Esophagus squamous epithelium (tissue), 5 donors: ENCODE measurements at regions not wholly inside any gene's neighbourhood (a gene's known extent, or its start where the extent isn't known, plus 50 kb on each side); places are given as distances from the start of the nearest gene placed in this dataset.

Experiments used
- DNase-seq: peaks from one replicate; lab custom pipeline; 2025; lab: John Stamatoyannopoulos, UW
- H3K27ac ChIP-seq, 4 donors: fragments of 200-600 bp; sonication (generic); one replicate each; pipeline ENCODE4 v1.5.1; 2016 to 2019; ENCODE audit warnings: mild to moderate bottlenecking in 1 of 4
- H3K27me3 ChIP-seq, 4 donors: fragments of 200-600 bp; sonication (generic); 1 replicate in 3 of 4; 2 replicates in 1 of 4; pipeline versions ENCODE4 v1.5.1 to v1.6.0; 2017 to 2021; ENCODE audit warnings: antibody characterized with exemption in 1 of 4
- H3K36me3 ChIP-seq, 3 donors: fragments of 200-600 bp; sonication (generic); one replicate each; pipeline ENCODE4 v1.5.1; 2016 to 2019
- H3K4me1 ChIP-seq, 3 donors: fragments of 200-600 bp; sonication (generic); one replicate each; pipeline ENCODE4 v1.5.1; 2017 to 2019
- H3K4me3 ChIP-seq, 4 donors: fragments of 200-600 bp; sonication (generic); 1 replicate in 3 of 4; 2 replicates in 1 of 4; pipeline ENCODE4 v1.5.1; 2016 to 2019; ENCODE audit warnings: mild to moderate bottlenecking in 2 of 4, moderate library complexity in 1 of 4
- H3K9me3 ChIP-seq, 3 donors: fragments of 200-600 bp; sonication (generic); one replicate each; pipeline ENCODE4 v1.5.1; 2016 to 2019
- POLR2A ChIP-seq, 4 donors: fragments of 450-650 bp; IDR thresholded peaks; one replicate each; pipeline ENCODE4 v1.6.1; 2017; ENCODE audit warnings: antibody characterized with exemption in 4 of 4, mild to moderate bottlenecking in 4 of 4, moderate library complexity in 3 of 4
- WGBS, 2 donors: methylation state at CpG; one replicate each; pipeline ENCODE4 v1.1.5; 2018; 5-methylcytosine and 5-hydroxymethylcytosine counted together
- intact Hi-C: fragments of 100-400 bp; cut with DNase I; formaldehyde crosslinking; loops from one replicate; pipeline ENCODE4 v1.15.0; 2022
- TF ChIP-seq, protein P1 (sequence below), 6 experiments: fragments of 450-650 bp in 4 of 6; fragments of 200-600 bp in 2 of 6; sonication (generic) in 2 of 6; IDR thresholded peaks; one replicate each; pipeline ENCODE4 v1.5.1; 2016 to 2019; ENCODE audit warnings: antibody characterized with exemption in 6 of 6, mild to moderate bottlenecking in 4 of 6, moderate library complexity in 4 of 6
- donor health status: DM: yes; HTN: yes; CAD: no.

DNA sequence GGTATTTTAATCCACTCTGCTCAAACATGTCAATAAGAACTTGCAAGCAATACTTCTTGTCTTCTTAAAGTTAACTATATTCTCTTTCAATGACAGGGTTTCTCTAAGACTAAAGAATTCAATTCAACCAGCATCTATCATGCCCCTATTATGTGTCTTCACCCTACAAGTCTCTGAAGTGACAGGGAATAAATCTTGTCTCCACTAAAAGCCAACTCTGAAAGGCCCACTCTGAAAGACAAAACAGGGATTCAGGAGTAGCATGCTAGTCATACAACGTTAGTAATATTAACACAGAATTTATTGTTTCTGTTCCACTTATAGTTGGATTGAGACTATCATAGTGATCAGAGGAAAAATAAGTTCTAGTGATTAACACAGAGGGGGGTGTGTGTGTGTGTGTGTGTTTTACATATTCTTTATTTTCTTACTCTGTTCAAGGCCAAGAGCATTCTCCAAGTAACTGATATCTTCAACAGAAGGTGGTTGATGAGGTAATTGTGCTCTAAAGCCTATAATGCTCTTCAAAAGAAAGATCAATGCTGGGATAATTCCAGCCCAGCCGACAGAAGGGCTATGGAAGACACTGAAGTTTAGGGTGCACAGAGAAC is 122.4 kb upstream of the DCLK2 start:
- 43 to 57% methylated on average over 2 of the region's 2 CpGs for WGBS, 2 donors
- Histone ChIP-seq H3K36me3 (no peaks in the 10 kb centered on the region), H3K27ac (no peak overlapping the region), H3K9me3 (no peaks in the 10 kb centered on the region), H3K27me3 (no peaks in the 10 kb centered on the region), H3K4me3 (no peak overlapping the region), H3K4me1 (no peaks in the 10 kb centered on the region)
- DNase-seq, result no peak
- intact Hi-C loops, result no loop called here
- TF ChIP-seq, protein P1, sequence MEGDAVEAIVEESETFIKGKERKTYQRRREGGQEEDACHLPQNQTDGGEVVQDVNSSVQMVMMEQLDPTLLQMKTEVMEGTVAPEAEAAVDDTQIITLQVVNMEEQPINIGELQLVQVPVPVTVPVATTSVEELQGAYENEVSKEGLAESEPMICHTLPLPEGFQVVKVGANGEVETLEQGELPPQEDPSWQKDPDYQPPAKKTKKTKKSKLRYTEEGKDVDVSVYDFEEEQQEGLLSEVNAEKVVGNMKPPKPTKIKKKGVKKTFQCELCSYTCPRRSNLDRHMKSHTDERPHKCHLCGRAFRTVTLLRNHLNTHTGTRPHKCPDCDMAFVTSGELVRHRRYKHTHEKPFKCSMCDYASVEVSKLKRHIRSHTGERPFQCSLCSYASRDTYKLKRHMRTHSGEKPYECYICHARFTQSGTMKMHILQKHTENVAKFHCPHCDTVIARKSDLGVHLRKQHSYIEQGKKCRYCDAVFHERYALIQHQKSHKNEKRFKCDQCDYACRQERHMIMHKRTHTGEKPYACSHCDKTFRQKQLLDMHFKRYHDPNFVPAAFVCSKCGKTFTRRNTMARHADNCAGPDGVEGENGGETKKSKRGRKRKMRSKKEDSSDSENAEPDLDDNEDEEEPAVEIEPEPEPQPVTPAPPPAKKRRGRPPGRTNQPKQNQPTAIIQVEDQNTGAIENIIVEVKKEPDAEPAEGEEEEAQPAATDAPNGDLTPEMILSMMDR (IDR thresholded peaks at IDR 0.05), result no peak
- TF ChIP-seq POLR2A (IDR thresholded peaks at IDR 0.05), result no peak

GRCh38 chr4:149956678-149957077 is 121.6 kb upstream of the DCLK2 start:
- TF ChIP-seq, protein P1 (IDR thresholded peaks at IDR 0.05), result no peak
- TF ChIP-seq POLR2A (IDR thresholded peaks at IDR 0.05), result no peak
- WGBS, 2 donors, result 88% methylated on average over 3 of the region's 3 CpGs
- intact Hi-C loops, result no loop called here
- no peak overlapping the region for H3K4me3 ChIP-seq
- no peaks in the 10 kb centered on the region for H3K27me3 ChIP-seq
- DNase-seq, result no peak
- H3K9me3 ChIP-seq, result no peaks in the 10 kb centered on the region
- H3K4me1 ChIP-seq, result no peaks in the 10 kb centered on the region
- H3K27ac ChIP-seq, result no peak overlapping the region
- no peaks in the 10 kb centered on the region for H3K36me3 ChIP-seq

DNA sequence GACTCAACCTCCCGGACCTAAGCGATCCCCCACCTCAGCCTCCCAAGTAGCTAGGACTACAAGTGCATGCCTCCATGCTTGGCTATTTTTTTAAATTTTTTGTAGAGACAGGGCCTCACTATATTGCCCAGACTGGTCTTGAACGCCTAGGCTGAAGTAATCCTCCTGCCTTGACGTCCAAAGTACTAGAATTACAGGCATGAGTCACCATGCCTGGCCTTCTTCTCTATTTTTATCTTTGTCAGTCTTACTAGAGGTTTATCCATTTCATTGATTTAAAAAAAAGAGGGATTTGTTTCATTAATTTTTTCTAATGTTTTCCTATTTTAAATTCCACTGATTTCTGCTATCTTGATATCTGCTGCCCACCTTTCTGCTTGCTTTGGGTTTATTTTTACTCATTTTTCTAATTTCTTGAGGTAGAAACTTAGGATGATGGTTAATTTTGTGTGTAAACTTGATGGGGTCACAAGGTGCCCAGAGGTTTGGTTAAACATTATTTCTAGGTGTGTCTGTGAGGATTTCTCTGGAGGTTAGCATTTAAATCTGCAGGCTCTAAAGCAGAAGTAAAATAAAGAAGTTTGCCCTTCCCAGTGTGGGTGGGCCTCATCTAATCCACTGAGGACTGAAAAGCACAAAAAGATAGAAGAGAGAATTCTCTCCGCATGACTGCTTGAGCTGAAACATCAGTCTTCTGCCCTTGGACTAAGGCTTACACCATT is 116.2 kb upstream of the DCLK2 start:
- H3K4me1 ChIP-seq, result no peaks in the 10 kb centered on the region
- no peaks in the 10 kb centered on the region for H3K36me3 ChIP-seq
- 65 to 66% methylated on average over 5 of the region's 5 CpGs for WGBS, 2 donors
- H3K4me3 ChIP-seq, result no peak overlapping the region
- DNase-seq, result no peak
- H3K9me3 ChIP-seq, result no peaks in the 10 kb centered on the region
- TF ChIP-seq, protein P1 (IDR thresholded peaks at IDR 0.05), result no peak
- no peak for TF ChIP-seq POLR2A (IDR thresholded peaks at IDR 0.05)
- intact Hi-C loops, result no loop called here
- no peak overlapping the region for H3K27ac ChIP-seq
- H3K27me3 ChIP-seq, result no peaks in the 10 kb centered on the region

- H3K4me3 ChIP-seq, result no peak overlapping the region
- WGBS, 2 donors, result 82 to 86% methylated on average over 8 of the region's 8 CpGs
These were observed 114.0 kb upstream of the DCLK2 start for GRCh38 chr4:149964001-149964796.

More at GRCh38 chr4:149964001-149964796, 114.0 kb upstream of the DCLK2 start:
- no peak for DNase-seq
- no peaks in the 10 kb centered on the region for H3K36me3 ChIP-seq
- no peak overlapping the region for H3K27ac ChIP-seq
- H3K9me3 ChIP-seq, result no peaks in the 10 kb centered on the region
- no peak for TF ChIP-seq POLR2A (IDR thresholded peaks at IDR 0.05)
- TF ChIP-seq, protein P1 (IDR thresholded peaks at IDR 0.05), result no peak
- no peaks in the 10 kb centered on the region for H3K4me1 ChIP-seq
- intact Hi-C loops, result no loop called here
- H3K27me3 ChIP-seq, result no peaks in the 10 kb centered on the region
